ENCODE measurements at regions not wholly inside any gene's neighbourhood (a gene's known extent, or its start where the extent isn't known, plus 50 kb on each side); places are given as distances from the start of the nearest gene placed in this dataset.

- TF ChIP-seq GATA3 (IDR thresholded peaks at IDR 0.05; ENCODE audit: low read depth, low read length) (no peak), GATA2 (IDR thresholded peaks at IDR 0.05; ENCODE audit: low read depth, low read length) (no peak)
Observed at GRCh38 chr15:93176065-93176464, 87.1 kb upstream of the RGMA start.

Data from SH-SY5Y (cell line).